ENCODE measurements at regions not wholly inside any gene's neighbourhood (a gene's known extent, or its start where the extent isn't known, plus 50 kb on each side); places are given as distances from the start of the nearest gene placed in this dataset.
"Not testable (repeated sequence)": the region's sequence is repeated elsewhere in the genome, so short reads cannot be mapped to it uniquely, and the experiment has no call there.

- H3K4me3 ChIP-seq (ENCODE audit: low read depth, low read length); H3K9me3 ChIP-seq (ENCODE audit: control insufficient read depth, insufficient read depth, low read length); H3K36me3 ChIP-seq (ENCODE audit: control insufficient read depth, insufficient read depth, low read length); H3K4me1 ChIP-seq (ENCODE audit: control insufficient read depth, insufficient read depth, low read length); DNase-seq (ENCODE audit: low read depth in 4 of 6, low spot score in 6 of 6); H3K27ac ChIP-seq (ENCODE audit: low read depth, low read length); H3K27me3 ChIP-seq (ENCODE audit: control insufficient read depth, insufficient read depth, low read length): not testable (repeated sequence)
- WGBS (ENCODE audit: insufficient coverage): 93% methylated on average over 6 of the region's 12 CpGs
These were observed 430.5 kb upstream of the DDX18 start for GRCh38 chr2:117383997-117384396.

- DNase-seq (ENCODE audit: low read depth in 4 of 6, low spot score in 6 of 6): no peak
- Histone ChIP-seq H3K36me3 (ENCODE audit: control insufficient read depth, insufficient read depth, low read length) (no peaks in the 10 kb centered on the region), H3K27ac (ENCODE audit: low read depth, low read length) (no peak overlapping the region), H3K4me1 (ENCODE audit: control insufficient read depth, insufficient read depth, low read length) (no peaks in the 10 kb centered on the region), H3K27me3 (ENCODE audit: control insufficient read depth, insufficient read depth, low read length) (no peaks in the 10 kb centered on the region), H3K9me3 (ENCODE audit: control insufficient read depth, insufficient read depth, low read length) (no peaks in the 10 kb centered on the region), H3K4me3 (ENCODE audit: low read depth, low read length) (no peak overlapping the region)
These were observed 418.3 kb upstream of the DDX18 start for GRCh38 chr2:117396161-117396560.

- no peak for DNase-seq (ENCODE audit: low read depth in 4 of 6, low spot score in 6 of 6)
- no peaks in the 10 kb centered on the region for H3K9me3 ChIP-seq (ENCODE audit: control insufficient read depth, insufficient read depth, low read length)
- H3K27me3 ChIP-seq (ENCODE audit: control insufficient read depth, insufficient read depth, low read length): no peaks in the 10 kb centered on the region
- no peak overlapping the region for H3K4me3 ChIP-seq (ENCODE audit: low read depth, low read length)
- no peaks in the 10 kb centered on the region for H3K36me3 ChIP-seq (ENCODE audit: control insufficient read depth, insufficient read depth, low read length)
- no CpG with 5 or more reads among the region's 1 CpG for WGBS (ENCODE audit: insufficient coverage)
- H3K27ac ChIP-seq (ENCODE audit: low read depth, low read length): no peak overlapping the region
- H3K4me1 ChIP-seq (ENCODE audit: control insufficient read depth, insufficient read depth, low read length): no peaks in the 10 kb centered on the region
These were observed 412.9 kb upstream of the DDX18 start for GRCh38 chr2:117401582-117401981.

- Histone ChIP-seq H3K36me3 (ENCODE audit: control insufficient read depth, insufficient read depth, low read length) (no peaks in the 10 kb centered on the region), H3K27me3 (ENCODE audit: control insufficient read depth, insufficient read depth, low read length) (no peaks in the 10 kb centered on the region), H3K27ac (ENCODE audit: low read depth, low read length) (no peak overlapping the region), H3K4me3 (ENCODE audit: low read depth, low read length) (no peak overlapping the region), H3K9me3 (ENCODE audit: control insufficient read depth, insufficient read depth, low read length) (no peaks in the 10 kb centered on the region), H3K4me1 (ENCODE audit: control insufficient read depth, insufficient read depth, low read length) (no peaks in the 10 kb centered on the region)
- no peak for DNase-seq (ENCODE audit: low read depth in 4 of 6, low spot score in 6 of 6)
- WGBS (ENCODE audit: insufficient coverage): no CpG with 5 or more reads among the region's 1 CpG
These were observed 408.0 kb upstream of the DDX18 start for GRCh38 chr2:117406443-117406842.

GRCh38 chr2:117407746-117408145 lies 406.7 kb upstream of the DDX18 start:
- 43% methylated on average over 2 of the region's 4 CpGs for WGBS (ENCODE audit: insufficient coverage)
- no peak overlapping the region for H3K27ac ChIP-seq (ENCODE audit: low read depth, low read length)
- H3K36me3 ChIP-seq (ENCODE audit: control insufficient read depth, insufficient read depth, low read length): no peaks in the 10 kb centered on the region
- no peaks in the 10 kb centered on the region for H3K9me3 ChIP-seq (ENCODE audit: control insufficient read depth, insufficient read depth, low read length)
- H3K4me3 ChIP-seq (ENCODE audit: low read depth, low read length): no peak overlapping the region
- no peaks in the 10 kb centered on the region for H3K4me1 ChIP-seq (ENCODE audit: control insufficient read depth, insufficient read depth, low read length)
- no peaks in the 10 kb centered on the region for H3K27me3 ChIP-seq (ENCODE audit: control insufficient read depth, insufficient read depth, low read length)
- DNase-seq (ENCODE audit: low read depth in 4 of 6, low spot score in 6 of 6): no peak

GRCh38 chr2:117409443-117409842 lies 405.0 kb upstream of the DDX18 start:
- no peak overlapping the region for H3K27ac ChIP-seq (ENCODE audit: low read depth, low read length)
- no peaks in the 10 kb centered on the region for H3K9me3 ChIP-seq (ENCODE audit: control insufficient read depth, insufficient read depth, low read length)
- no peaks in the 10 kb centered on the region for H3K27me3 ChIP-seq (ENCODE audit: control insufficient read depth, insufficient read depth, low read length)
- H3K4me3 ChIP-seq (ENCODE audit: low read depth, low read length): no peak overlapping the region
- WGBS (ENCODE audit: insufficient coverage): 100% methylated on average over 2 of the region's 4 CpGs
- no peaks in the 10 kb centered on the region for H3K36me3 ChIP-seq (ENCODE audit: control insufficient read depth, insufficient read depth, low read length)
- DNase-seq (ENCODE audit: low read depth in 4 of 6, low spot score in 6 of 6): no peak
- no peaks in the 10 kb centered on the region for H3K4me1 ChIP-seq (ENCODE audit: control insufficient read depth, insufficient read depth, low read length)

- H3K36me3 ChIP-seq (ENCODE audit: control insufficient read depth, insufficient read depth, low read length): no peaks in the 10 kb centered on the region
- no peaks in the 10 kb centered on the region for H3K4me1 ChIP-seq (ENCODE audit: control insufficient read depth, insufficient read depth, low read length)
- no peaks in the 10 kb centered on the region for H3K9me3 ChIP-seq (ENCODE audit: control insufficient read depth, insufficient read depth, low read length)
- no peak for DNase-seq (ENCODE audit: low read depth in 4 of 6, low spot score in 6 of 6)
- whole genome bisulfite sequencing (ENCODE audit: insufficient coverage): 45% methylated on average over 2 of the region's 4 CpGs
- no peak overlapping the region for H3K27ac ChIP-seq (ENCODE audit: low read depth, low read length)
- H3K4me3 ChIP-seq (ENCODE audit: low read depth, low read length): no peak overlapping the region
- H3K27me3 ChIP-seq (ENCODE audit: control insufficient read depth, insufficient read depth, low read length): no peaks in the 10 kb centered on the region
These were observed 402.5 kb upstream of the DDX18 start for GRCh38 chr2:117411983-117412382.

GRCh38 chr2:117432746-117433145 lies 381.7 kb upstream of the DDX18 start:
- H3K9me3 ChIP-seq (ENCODE audit: control insufficient read depth, insufficient read depth, low read length): no peaks in the 10 kb centered on the region
- H3K36me3 ChIP-seq (ENCODE audit: control insufficient read depth, insufficient read depth, low read length): no peaks in the 10 kb centered on the region
- no peak for DNase-seq (ENCODE audit: low read depth in 4 of 6, low spot score in 6 of 6)
- no peaks in the 10 kb centered on the region for H3K27me3 ChIP-seq (ENCODE audit: control insufficient read depth, insufficient read depth, low read length)
- no peak overlapping the region for H3K27ac ChIP-seq (ENCODE audit: low read depth, low read length)
- H3K4me3 ChIP-seq (ENCODE audit: low read depth, low read length): no peak overlapping the region
- 71% methylated on average over 3 of the region's 4 CpGs for WGBS (ENCODE audit: insufficient coverage)
- H3K4me1 ChIP-seq (ENCODE audit: control insufficient read depth, insufficient read depth, low read length): no peaks in the 10 kb centered on the region

- no peaks in the 10 kb centered on the region for H3K27me3 ChIP-seq (ENCODE audit: control insufficient read depth, insufficient read depth, low read length)
- H3K27ac ChIP-seq (ENCODE audit: low read depth, low read length): no peak overlapping the region
- H3K4me1 ChIP-seq (ENCODE audit: control insufficient read depth, insufficient read depth, low read length): no peaks in the 10 kb centered on the region
- WGBS (ENCODE audit: insufficient coverage): 80% methylated on average over 2 of the region's 3 CpGs
- H3K4me3 ChIP-seq (ENCODE audit: low read depth, low read length): no peak overlapping the region
- no peaks in the 10 kb centered on the region for H3K9me3 ChIP-seq (ENCODE audit: control insufficient read depth, insufficient read depth, low read length)
- H3K36me3 ChIP-seq (ENCODE audit: control insufficient read depth, insufficient read depth, low read length): no peaks in the 10 kb centered on the region
- DNase-seq (ENCODE audit: low read depth in 4 of 6, low spot score in 6 of 6): no peak
These were observed 377.8 kb upstream of the DDX18 start for GRCh38 chr2:117436697-117437096.

- WGBS (ENCODE audit: insufficient coverage): 44% methylated on average over 3 of the region's 7 CpGs
- Histone ChIP-seq H3K36me3 (ENCODE audit: control insufficient read depth, insufficient read depth, low read length) (no peaks in the 10 kb centered on the region), H3K27ac (ENCODE audit: low read depth, low read length) (no peak overlapping the region), H3K4me1 (ENCODE audit: control insufficient read depth, insufficient read depth, low read length) (no peaks in the 10 kb centered on the region), H3K9me3 (ENCODE audit: control insufficient read depth, insufficient read depth, low read length) (no peaks in the 10 kb centered on the region), H3K27me3 (ENCODE audit: control insufficient read depth, insufficient read depth, low read length) (no peaks in the 10 kb centered on the region), H3K4me3 (ENCODE audit: low read depth, low read length) (no peak overlapping the region)
- peak in 2 of 6 donors; percentile 45 to 56 for DNase-seq (ENCODE audit: low read depth in 4 of 6, low spot score in 6 of 6)
These were observed 344.0 kb upstream of the DDX18 start for GRCh38 chr2:117470311-117471095.

All from spinal cord (tissue), 9 donors.